NCI-H1417 treated with DMSO at 0.1 percent for 48 hours (cell line): ENCODE measurements at regions not wholly inside any gene's neighbourhood (a gene's known extent, or its start where the extent isn't known, plus 50 kb on each side); places are given as distances from the start of the nearest gene placed in this dataset.
"Not testable (repeated sequence)": the region's sequence is repeated elsewhere in the genome, so short reads cannot be mapped to it uniquely, and the experiment has no call there.

Experiments used
- DNase-seq: peaks from one replicate; lab custom pipeline; 2025; lab: John Stamatoyannopoulos, UW

DNA sequence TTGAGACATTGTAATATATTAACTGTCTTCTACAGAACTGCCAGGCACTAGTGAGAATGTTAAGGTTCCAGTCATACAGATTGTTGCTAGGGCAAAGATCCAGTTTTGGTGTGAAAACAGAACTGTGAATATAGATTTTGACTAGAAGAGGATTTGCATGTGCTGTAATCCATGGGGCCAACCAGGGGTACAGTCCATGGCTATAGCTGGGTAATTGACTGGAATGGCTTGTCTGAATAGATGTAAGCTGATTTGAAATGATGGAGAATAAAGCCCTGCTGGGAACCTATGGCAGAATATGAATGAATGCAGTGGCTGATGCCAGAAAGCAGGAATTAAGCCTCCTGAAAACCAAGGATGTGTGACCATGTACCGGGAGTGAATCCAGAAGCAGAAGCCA lies 748.5 kb upstream of the CDH10 start:
- DNase-seq, result no peak

DNA sequence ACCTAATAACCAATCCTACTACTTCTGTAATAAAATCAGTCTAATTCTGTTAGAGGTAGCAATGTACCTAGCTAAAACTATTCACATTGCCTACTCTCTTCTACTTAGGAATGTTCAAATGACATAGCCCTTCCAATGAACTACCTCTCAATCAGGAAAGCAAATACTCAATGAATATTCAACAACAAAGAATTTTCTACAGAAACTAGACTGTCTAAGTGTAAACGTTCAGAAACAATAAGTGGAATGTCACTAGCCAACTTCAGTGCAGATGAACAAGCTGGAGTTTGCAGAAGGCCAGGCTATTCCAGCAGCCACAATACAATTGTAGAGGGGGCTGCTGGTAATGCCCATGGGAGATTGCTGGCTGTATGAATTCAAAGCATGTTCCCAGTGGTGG lies 743.2 kb upstream of the CDH10 start:
- DNase-seq, result no peak

DNA sequence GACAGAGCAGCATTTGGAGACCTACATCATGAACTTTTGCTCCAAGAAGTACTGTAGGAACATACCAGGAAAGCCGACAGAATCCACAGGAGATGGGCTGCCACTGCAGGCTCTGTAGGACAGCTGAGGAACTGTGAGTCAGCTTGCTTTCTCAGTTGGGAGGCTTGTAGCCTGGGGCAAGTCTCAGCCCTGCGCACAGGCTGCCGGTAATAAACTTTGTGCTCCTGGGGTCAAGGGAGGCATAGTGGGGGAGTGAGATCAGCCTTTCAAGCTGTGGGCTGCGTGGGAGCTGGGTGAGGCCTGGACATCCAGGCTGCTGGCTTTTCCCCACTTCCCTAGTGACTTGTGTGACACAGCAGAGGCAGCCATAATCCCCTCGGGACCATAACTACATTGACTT lies 718.0 kb upstream of the CDH10 start:
- no peak for DNase-seq

- DNase-seq, result no peak
These were observed 714.1 kb upstream of the CDH10 start for GRCh38 chr5:25358919-25359318.

DNA sequence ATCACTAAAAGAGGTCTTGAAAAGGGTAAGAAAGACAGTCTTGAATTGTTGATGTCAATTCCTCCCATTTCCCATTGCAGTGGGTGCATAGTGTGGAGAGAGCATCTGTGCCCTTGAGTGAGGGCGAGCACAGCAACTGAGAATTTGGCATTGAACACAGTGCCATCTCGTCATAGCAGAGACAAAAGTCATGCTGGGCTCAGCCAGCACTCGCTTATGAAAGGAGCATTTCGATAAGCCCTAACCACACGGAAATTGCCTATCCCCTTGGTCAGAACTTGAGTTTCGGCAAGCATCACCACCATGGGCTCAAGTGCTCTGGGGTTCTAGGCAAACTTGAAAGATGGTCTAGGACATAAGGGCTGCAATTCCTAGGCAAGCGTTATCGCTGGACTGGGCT lies 712.8 kb upstream of the CDH10 start:
- DNase-seq, result no peak

- DNase-seq, result no peak
These were observed 705.0 kb upstream of the CDH10 start for GRCh38 chr5:25349746-25350145.

- DNase-seq, result no peak
These were observed 700.5 kb upstream of the CDH10 start for GRCh38 chr5:25345240-25345771.

GRCh38 chr5:25339541-25339940 lies 694.8 kb upstream of the CDH10 start:
- no peak for DNase-seq

GRCh38 chr5:25334350-25334749 lies 689.6 kb upstream of the CDH10 start:
- no peak for DNase-seq

DNA sequence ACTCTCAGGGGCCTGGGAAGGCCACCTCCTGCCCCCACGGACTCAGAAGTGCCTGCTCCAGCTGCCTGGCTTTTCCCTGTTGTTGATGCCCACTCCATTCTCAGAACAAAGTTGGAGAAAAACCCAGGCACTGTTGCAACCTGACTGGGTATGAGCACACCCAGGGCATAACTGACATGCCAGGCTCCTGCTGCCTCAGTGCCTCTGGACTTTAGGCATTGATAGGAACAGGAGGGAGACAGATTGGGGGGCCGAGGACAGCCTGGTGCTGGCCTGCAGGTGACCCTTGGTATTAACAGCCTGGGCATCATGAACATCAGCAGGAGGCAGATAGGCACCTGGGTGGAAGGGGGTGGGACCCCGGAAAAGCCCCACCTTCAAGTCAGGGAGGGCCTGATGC lies 685.9 kb upstream of the CDH10 start:
- no peak for DNase-seq

- no peak for DNase-seq
These were observed 682.4 kb upstream of the CDH10 start for GRCh38 chr5:25327172-25327571.

DNA sequence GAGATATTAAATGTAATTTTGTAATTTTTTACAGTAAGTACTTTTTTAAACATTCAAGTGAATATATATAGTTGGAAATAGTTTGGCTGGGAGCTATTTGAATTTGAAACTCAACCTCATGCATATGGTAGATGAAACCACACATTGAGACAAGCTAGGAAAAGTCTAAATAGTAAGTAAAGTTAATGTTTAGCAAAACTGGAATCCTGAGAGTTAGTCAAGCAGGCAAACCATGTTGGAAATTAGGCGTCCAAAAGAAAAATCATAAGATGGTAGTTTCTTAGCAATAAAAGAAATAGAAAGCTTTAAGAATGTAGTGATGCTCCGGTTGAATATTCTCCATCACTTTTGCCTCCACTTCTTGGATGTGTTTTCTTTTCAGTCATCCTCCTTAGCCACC lies 657.1 kb upstream of the CDH10 start:
- DNase-seq, result no peak

DNA sequence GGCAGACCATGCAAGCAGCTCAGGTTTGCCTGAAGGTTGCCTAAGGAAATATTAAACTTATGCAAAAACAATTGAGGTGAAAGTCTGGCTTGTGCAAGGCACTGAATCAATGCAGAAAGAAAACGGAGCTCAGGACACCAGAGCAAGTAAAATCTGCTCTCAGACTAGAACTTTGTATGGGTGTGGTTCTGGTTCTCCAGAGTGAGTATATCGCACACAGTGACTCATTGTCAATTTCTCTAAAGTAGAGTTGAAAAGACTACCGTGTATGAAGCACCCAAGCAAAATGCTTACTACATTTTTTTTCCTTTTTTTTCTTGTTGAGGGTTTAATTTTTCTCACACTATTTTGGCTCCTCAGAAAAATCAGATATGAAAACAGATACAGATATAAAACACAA lies 650.3 kb upstream of the CDH10 start:
- no peak for DNase-seq

- DNase-seq, result not testable (repeated sequence)
These were observed 645.0 kb upstream of the CDH10 start for GRCh38 chr5:25289766-25290165.

DNA sequence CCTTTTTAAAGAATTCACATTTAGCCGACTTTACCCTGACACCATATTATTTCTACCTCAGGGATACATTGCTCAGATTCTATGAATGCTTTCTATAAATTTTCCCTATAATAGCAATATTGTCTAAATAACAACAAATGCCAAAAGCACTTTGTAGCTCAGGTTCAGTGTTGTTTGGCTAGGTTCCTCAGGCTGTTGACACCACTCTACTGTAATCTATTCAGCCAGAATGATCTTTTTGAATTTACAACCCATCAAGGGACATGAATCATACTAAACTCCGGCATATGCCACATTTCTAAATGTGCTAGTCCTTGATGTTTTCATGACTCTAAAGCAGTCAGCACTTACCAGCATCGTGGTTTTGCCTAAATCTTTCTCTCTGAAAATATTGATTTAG lies 641.5 kb upstream of the CDH10 start:
- no peak for DNase-seq

- no peak for DNase-seq
These were observed 640.4 kb upstream of the CDH10 start for GRCh38 chr5:25285136-25285535.

DNA sequence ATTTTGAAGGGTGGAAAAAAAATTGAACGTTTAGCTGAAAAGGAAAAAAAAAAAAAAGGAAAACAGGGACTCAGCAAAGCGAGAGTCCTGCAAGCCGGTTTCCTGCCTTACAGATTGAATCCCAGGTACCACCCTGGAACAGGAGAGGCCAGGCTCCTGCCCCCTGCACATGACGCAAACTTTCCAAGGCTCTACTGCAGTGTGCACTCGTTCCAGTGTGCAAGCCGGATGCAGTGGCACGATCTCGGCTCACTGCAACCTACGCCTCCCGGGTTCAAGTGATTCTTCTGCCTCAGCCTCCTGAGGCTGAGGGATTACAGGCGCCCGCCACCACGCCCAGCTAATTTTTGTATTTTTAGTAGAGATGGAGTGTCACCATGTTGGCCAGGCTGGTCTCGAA lies 618.7 kb upstream of the CDH10 start:
- not testable (repeated sequence) for DNase-seq

- no peak for DNase-seq
These were observed 617.4 kb upstream of the CDH10 start for GRCh38 chr5:25262221-25262620.

- peak; percentile 65 for DNase-seq
These were observed 610.4 kb upstream of the CDH10 start for GRCh38 chr5:25255128-25255527.

- no peak for DNase-seq
These were observed 597.2 kb upstream of the CDH10 start for GRCh38 chr5:25241981-25242380.

GRCh38 chr5:25238720-25239119 lies 593.9 kb upstream of the CDH10 start:
- DNase-seq, result not testable (repeated sequence)

DNA sequence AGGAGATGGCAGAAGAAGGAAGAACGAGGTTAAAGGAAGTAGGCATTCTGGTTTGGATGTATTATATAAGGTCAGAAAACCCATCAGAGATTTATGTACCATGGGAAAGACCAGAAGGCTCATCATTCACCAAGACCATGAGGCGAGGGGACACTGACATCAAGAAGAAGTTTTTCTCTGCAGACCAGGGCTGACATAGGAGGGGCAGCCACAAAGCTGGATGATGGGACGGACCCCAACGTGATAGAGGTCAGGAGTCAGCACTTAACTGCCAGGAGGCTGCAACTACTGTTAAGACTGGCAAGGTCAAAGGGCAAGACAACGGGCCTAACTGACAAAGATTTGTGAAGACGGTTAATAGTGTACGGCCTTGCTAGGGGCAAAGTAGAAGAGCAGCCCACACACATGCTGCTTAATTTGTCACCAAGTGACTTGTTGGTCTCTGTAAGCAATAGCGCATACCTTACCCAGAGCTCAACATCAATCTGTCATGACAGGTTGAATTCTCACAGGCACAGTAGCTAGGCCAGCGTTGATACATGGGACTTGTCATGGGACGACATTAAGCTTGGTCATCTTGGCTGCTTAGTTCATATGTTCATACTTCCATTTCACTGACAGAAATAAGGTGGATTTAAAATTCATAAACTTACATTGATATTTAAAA lies 579.7 kb upstream of the CDH10 start:
- no peak for DNase-seq

DNA sequence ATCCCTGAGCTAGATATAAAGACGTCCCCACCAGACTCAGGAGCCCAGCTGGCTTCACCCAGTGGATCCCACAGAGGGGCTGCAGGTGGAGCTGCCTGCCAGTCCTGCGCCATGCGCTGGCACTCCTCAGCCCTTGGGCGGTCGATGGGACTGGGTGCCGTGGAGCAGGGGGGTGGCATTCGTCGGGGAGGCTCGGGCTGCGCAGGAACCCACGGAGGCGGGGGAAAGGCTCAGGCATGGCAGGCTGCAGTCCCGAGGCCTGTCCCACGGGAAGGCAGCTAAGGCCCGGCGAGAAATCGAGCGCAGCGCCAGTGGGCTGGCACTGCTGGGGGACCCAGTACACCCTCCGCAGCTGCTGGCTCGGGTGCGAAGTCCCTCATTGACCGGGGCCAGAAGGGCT lies 555.1 kb upstream of the CDH10 start:
- DNase-seq, result not testable (repeated sequence)

GRCh38 chr5:25190521-25191000 lies 545.8 kb upstream of the CDH10 start:
- DNase-seq, result no peak
